ENCODE measurements at regions not wholly inside any gene's neighbourhood (a gene's known extent, or its start where the extent isn't known, plus 50 kb on each side); places are given as distances from the start of the nearest gene placed in this dataset.

DNA sequence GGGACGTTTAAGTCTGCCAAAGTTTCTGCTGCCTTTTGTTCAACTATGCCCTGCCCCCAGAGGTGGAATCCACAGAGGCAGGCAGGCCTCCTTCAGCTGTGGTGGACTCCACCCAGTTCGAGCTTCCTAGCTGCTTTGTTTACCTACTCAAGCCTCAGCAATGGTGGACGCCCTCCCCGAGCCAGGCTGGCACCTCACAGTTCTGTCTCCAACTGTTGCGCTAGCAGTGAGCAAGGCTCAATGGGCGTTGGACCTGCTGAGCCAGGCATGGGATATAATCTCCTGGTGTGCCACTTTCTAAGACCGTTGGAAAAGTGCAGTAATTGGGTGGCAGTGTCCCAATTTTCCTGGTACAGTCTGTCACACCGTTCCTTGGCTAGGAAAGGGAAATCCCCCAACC is 444.7 kb downstream of the FLRT2 start:
- DNase-seq (ENCODE audit: low read depth): no peak

DNA sequence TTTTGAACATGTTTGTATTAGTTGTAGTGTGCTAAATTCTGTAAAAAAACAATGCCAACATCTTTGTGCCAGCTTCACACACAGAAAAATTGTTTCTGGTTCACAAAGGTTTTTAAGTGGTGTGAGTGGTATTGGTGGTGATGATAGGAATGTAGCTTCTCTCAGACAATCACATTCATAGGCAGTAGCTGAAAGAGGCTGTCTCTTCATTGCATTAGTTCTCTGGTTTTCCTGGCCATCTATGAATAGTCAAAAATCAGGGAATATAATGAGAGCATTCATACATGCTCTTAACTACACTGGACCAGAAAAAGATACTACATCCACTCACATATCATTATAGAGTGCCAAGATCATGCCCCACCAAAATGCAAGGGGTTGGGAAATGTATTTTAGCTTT is 433.5 kb downstream of the FLRT2 start:
- DNase-seq (ENCODE audit: low read depth): no peak

DNA sequence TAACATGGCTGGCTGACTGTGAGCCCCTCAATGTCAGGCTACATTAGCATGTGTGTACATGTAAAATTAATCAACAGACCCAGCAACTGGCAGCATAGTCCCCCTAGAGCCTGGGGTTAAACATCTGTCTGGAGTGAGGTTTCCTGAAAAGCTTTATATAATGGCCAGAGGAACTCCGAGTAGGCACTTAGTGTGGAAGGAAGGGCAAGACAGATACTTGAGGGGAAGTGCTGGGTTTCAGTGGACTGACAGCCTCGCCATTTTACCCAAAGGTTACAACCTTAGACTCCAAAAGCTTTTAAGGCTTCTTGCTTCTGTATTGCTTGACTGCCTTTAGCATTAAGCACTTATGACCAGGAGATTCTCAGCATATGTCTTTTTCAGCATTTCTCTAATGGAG is 430.8 kb downstream of the FLRT2 start:
- DNase-seq (ENCODE audit: low read depth): no peak

DNA sequence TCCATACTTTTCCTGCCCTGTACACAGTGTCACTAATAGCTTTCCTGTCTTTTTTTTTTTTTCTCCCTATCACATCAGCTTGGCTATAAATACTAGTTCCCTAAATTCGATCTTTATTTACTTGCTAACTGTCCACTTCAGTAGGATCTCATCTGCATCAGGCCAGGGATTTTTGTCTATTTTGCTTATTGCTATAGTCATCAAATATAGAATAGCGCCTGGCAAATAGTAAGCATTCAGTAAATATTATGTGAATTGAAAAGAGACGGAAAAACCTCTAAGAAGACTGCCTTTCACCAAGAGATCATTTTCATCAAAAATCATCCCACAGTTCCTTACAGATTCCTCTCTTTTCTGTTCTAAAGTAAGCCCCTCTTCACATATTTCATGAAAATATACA is 429.1 kb downstream of the FLRT2 start:
- no peak for DNase-seq (ENCODE audit: low read depth)

- DNase-seq (ENCODE audit: low read depth): no peak
Observed at GRCh38 chr14:85958069-85958468, 428.1 kb downstream of the FLRT2 start.

GRCh38 chr14:85953265-85953664 is 423.3 kb downstream of the FLRT2 start:
- DNase-seq (ENCODE audit: low read depth): no peak

- DNase-seq (ENCODE audit: low read depth): no peak
Observed at GRCh38 chr14:85948153-85948552, 418.2 kb downstream of the FLRT2 start.

GRCh38 chr14:85947461-85948139 is 417.7 kb downstream of the FLRT2 start:
- DNase-seq (ENCODE audit: low read depth): no peak

GRCh38 chr14:85943192-85943591 is 413.2 kb downstream of the FLRT2 start:
- DNase-seq (ENCODE audit: low read depth): no peak

DNA sequence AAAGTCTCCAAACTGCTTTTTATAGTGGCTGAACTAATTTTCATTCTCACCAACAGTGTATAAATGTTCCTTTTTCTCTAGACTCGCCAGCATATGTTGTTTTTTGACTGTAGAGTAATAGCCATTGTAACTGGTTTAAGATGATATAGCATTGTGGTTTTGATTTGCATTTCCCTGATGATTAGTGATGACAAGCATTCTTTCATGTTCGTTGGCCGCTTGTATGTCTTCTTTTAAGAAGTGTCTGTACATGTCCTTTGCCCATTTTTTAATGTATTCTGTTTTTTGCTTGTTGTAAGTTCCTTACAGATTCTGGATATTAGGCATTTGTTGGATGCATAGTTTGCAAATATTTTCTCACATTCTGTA is 404.9 kb downstream of the FLRT2 start:
- DNase-seq (ENCODE audit: low read depth): no peak

DNA sequence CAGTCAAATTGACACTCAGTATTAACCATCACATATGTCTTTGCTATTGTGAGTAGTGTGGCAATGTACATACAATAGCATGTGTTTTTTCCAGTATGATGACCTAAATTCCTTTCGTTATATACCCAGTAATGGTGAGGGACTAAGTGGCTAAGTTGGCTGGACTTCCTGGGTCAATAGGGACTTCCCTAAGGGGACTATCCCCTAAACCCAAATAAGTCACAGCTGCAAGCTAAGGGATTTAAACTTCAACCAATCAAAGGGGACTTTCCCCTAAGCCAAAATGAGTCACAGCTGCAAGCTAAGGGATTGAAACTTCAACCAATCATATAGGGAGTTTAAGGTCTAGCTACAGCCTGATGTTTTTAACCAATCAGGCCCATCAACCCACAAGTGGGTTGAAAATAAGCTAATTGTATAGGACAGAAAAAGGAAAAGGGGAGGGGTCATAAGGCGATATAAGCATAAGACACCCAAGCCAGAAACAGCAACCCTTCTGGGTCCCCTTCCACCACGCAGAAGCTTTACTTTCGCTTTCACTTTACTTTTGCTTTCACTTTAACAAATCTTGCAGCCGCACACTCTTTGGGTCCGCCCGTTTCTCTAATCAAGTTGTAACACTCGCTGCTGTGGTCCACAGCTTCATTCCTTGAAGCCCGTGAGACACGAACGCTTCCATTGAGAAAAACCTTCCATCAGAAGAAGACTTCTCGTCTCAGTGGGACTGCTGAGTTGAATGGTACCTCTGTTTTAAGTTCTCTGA is 404.4 kb downstream of the FLRT2 start:
- DNase-seq (ENCODE audit: low read depth): peak; percentile 1

- DNase-seq (ENCODE audit: low read depth): no peak
Observed at GRCh38 chr14:85921241-85921640, 391.3 kb downstream of the FLRT2 start.

DNA sequence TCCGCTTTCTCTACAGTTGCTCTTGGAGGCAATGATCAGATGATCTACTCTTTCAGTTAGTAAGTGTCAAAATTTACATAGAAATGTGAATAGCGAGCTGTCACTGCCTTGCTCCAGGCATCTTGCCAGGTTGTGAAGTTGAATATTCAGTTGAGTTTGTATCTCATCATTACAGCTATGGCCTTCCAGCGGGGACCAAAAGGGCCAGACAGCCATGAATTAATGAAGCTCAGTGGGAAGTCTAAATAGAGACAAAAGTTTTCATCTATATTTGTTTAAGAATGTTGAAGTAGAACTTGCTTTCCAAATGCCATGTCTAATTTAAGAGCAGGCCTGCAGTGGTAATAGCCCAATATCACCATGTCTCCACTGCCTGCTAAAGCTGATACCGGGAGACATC is 387.8 kb downstream of the FLRT2 start:
- no peak for DNase-seq (ENCODE audit: low read depth)

DNA sequence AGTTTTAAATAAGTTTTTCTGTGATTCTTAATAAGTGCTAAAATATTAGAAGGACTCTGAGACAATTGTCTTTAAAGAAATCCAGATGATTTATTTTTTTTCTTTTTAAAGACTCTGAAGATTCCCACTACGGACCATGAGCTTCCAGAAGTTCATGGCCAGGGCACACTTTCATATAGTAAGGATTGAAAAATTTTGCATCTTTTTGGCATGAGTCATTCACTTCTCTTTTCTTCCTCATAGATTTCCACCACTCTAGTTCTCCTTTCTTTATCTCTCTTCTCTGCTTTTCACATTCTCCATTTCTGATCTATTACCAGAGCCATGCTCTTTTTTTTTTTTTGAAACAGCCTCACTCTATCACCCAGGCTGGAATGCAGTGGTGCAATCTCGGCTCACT is 385.8 kb downstream of the FLRT2 start:
- peak; percentile 4 for DNase-seq (ENCODE audit: low read depth)

GRCh38 chr14:85912141-85912540 is 382.2 kb downstream of the FLRT2 start:
- no peak for DNase-seq (ENCODE audit: low read depth)

DNA sequence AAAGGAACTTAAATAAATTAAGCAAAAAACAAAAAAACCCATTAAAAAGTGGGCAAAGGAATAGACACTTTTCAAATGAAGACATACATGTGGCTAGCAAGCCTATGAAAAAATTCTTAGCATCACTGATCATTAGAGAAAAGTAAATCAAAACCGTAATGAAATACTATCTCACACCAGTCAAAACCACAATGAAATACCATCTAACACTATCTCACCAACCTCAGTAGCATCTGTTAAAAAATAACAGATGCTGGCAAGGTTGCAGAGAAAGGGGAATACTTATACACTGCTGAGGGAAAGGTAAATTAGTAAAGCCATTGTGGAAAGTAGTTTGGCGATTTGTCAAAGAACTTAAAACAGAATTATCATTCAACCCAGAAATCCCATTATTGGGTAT is 381.1 kb downstream of the FLRT2 start:
- DNase-seq (ENCODE audit: low read depth): no peak

DNA sequence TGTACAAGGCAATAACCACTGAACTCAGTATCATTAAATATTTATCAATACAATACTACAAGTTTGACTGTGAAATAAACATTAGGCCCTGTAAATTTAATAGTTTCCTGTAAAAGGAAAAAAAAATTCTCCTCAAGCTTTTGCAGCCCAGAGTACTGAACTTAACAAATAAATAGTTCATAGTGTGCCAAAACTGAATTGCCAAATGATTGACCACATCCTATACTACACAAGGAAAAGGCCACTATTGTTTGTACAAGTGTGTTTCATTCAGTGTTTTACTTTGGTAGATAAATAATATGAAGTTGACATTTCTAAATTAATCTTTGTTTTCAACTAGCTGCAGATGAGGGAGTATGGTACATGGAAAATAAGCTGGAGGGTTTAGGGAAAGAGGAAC is 379.6 kb downstream of the FLRT2 start:
- no peak for DNase-seq (ENCODE audit: low read depth)

DNA sequence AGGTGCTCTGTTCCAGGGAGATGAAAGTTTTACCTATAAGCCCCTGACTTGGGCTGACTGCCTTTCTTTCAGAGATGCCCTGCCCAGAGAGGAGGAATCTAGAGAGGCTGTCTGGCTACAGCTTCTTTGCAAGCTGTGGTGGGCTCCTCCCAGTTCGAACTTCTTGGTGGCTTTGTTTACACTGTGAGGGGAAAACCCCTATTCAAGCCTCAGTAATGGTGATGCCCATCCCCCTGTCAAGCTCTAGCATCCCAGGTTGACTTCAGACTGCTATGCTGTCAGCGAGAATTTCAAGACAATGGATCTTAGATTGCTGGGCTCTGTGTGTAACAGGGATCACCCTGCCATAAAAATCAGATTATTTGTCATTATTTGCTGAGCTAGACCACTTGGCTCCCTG is 377.6 kb downstream of the FLRT2 start:
- no peak for DNase-seq (ENCODE audit: low read depth)

DNA sequence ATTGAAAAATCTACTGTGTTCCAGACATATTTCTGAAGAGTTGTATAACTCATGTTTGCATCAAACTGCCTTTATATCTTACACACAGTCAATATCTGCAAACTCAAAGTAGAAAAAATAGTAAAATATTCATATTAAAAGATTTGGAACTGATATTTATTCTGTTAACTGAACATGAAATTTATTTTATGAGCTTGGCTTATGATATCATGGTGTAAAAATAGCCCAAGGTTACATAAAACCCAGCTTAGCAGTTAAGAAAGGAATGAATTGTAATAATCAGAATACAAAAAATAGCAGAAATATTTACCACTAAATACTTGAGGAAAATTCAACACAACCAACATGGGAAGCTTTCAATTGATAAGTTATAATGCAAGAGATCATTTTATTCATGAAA is 367.9 kb downstream of the FLRT2 start:
- DNase-seq (ENCODE audit: low read depth): no peak

- DNase-seq (ENCODE audit: low read depth): no peak
Observed at GRCh38 chr14:85895603-85896002, 365.7 kb downstream of the FLRT2 start.

- no peak for DNase-seq (ENCODE audit: low read depth)
Observed at GRCh38 chr14:85892251-85892650, 362.3 kb downstream of the FLRT2 start.

DNA sequence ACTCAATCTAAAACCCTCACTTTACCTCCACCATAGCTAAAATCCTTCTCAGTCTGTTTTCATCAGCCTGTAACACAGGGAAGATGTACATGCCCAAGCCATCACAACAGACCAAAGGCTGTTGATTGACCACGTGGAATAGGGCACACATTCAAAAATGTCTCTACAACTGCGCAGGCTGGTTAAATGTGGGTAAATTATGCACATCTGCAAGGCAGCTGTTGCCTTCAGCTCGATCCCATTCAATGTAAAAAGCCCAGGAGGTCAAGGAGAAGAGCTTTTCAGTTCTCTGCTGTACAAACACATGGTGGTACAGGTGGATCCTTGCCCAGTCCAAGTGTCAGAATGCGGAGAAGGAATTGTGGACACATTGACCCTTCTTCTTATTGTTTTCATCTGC is 354.0 kb downstream of the FLRT2 start:
- DNase-seq (ENCODE audit: low read depth): no peak

- DNase-seq (ENCODE audit: low read depth): no peak
Observed at GRCh38 chr14:85883101-85883500, 353.2 kb downstream of the FLRT2 start.

- no peak for DNase-seq (ENCODE audit: low read depth)
Observed at GRCh38 chr14:85881935-85882334, 352.0 kb downstream of the FLRT2 start.

All from amniotic epithelial cell (primary cell).